GM21515 (cell line): ENCODE measurements at regions not wholly inside any gene's neighbourhood (a gene's known extent, or its start where the extent isn't known, plus 50 kb on each side); places are given as distances from the start of the nearest gene placed in this dataset.

ENCODE experiments used
- ATAC-seq: cut with Tn5 transposase; IDR thresholded peaks from one replicate; pipeline ENCODE4 v1.9.1; 2021; ENCODE audit not compliant: unreplicated experiment

DNA sequence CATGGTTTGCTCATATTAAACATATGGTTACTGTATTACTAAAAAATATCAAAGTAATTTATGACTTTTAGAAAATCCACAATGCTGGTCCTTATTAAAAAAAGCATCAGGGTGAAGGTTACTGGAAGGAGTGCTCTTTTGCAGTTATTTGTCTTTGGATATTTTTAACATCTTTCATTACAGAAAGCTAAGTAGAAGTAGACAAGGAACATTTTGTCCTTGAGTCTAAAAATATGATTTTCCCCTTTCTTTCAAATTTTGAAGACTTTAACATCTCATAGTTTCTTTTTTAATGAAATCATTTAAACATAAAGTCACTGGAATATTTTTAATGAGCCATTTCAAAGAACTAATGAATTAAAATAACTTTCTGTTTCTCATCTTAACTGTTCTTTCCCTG, 110.1 kb upstream of the TNS3 start:
- ATAC-seq: no peak

GRCh38 chr7:47690902-47691558, 109.1 kb upstream of the TNS3 start:
- ATAC-seq: no peak

- no peak for ATAC-seq
Measured at GRCh38 chr7:47689558-47689957, 107.6 kb upstream of the TNS3 start.

DNA sequence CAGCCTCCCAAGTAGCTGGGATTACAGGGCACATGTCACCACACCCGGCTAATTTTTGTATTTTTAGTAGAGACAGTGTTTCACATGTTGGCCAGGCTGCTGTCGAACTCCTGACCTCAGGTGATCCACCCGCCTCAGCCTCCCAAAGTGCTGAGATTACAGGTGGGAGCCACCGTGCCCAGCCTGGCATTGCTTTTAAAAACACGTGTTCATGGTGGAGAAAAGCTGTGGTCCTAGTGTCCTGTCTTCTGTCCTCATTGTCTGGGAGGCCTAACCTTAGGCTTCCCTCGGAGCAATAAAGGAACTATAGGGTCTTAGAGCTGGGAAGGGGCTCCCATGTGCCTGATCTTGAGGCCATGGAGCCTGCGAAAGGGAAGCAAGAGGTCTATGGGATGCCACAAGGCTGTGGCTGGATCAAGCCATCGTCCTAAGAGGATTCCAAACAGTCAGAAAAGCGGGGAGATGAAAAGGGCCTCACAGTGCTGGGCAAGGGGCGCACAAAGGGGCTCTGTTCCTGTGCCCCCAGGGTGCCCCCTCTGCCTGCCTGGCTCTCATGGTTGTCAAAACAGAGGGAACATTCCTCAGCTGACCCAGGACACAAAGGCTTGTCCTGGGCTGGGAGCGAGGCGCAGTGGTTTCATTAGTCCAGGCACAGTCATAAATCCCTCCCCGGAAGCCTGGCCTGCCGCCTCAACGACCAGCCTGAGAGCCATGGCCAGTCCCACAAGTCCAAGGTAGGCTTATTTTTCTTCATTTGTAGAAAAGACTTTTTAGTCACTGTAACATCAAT, 106.6 kb upstream of the TNS3 start:
- ATAC-seq: no peak

GRCh38 chr7:47685712-47686376, 103.9 kb upstream of the TNS3 start:
- ATAC-seq: no peak

GRCh38 chr7:47685151-47685550, 103.2 kb upstream of the TNS3 start:
- ATAC-seq: no peak

DNA sequence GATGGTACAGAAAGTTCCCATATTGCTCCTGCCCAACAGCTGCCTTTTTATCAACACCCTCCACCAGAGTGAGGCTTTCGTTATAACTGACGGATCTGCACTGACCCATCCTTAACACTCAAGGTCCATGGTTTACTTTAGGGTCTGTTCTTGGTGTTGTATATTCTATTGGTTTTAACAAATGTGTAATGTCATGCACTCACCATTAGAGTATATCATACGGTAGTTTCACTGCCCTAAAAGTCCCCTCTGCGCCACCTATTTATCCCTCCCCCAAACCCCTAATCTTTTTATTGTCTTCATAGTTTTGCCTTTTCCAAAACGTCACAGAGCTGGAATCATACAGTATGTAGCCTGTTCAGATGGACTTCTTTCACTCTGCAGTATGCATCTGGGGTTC, 102.8 kb upstream of the TNS3 start:
- no peak for ATAC-seq

DNA sequence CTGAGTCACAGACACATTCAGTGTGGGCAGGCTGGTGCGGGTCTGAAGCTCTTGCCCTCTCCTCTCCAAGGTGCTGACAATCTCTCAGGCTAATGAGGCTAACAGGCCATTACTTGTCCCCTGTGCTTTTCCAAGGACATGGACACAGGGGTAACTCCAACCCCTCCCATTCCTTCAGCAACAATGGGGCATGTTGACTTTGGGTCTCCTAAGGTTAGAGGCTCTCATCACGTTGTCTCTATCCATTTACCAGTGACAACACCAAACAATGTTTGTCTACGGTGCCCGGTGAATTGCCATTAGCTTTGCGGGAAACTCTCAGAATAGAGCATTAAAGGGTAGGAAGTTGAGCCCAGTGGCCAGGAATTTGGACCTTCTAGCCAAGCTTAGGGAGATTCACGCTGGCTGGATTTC, 101.6 kb upstream of the TNS3 start:
- no peak for ATAC-seq

- ATAC-seq: no peak
Measured at GRCh38 chr7:47682874-47683273, 101.0 kb upstream of the TNS3 start.

DNA sequence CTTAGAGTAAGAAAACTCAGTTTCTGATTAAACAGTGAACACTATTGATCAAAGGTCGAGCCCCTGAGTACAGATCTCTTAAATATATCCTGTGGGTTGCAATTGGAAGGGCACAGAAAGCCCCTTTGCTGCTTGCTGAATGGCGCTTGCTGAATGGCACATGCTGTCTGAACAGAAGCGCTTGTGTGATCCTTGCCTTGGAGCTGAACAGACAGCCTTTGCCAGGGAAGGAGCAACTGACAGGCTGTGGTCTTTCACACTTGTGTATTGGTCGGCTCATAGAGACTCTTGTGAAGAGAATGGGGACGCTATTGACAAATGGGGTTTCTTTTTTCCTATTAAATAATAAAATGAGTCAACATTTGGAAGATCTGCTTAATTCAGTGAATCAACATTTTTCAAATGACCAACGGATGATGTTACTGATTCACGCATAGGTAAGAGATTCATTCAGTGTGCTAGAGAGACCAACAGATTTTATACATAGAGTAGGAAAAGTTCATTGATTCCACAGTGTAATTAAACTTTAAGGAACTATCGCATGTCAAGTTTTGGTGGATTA, 99.4 kb upstream of the TNS3 start:
- ATAC-seq: no peak

GRCh38 chr7:47678641-47679380, 96.9 kb upstream of the TNS3 start:
- ATAC-seq: no peak

GRCh38 chr7:47677664-47678063, 95.8 kb upstream of the TNS3 start:
- ATAC-seq: no peak

DNA sequence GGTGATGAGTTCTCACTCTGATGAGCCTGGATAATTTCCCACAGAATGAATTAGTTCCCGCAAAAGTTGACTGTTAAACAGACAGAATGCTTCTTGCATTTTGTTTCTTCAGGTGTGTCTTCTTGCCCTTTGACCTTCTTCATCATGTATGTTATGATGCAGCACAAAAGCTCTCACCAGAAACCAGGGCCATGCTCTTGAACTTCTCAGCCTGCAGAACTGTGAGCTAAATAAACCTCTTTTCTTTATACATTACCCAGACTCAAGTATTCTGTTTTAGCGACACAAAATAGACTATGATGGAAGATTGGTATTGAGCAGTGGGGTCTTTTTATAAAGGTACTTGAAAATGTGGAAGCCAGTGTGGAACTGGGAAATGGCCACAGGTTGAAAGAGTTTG, 95.2 kb upstream of the TNS3 start:
- no peak for ATAC-seq

- ATAC-seq: no peak
Measured at GRCh38 chr7:47672977-47673381, 91.1 kb upstream of the TNS3 start.

DNA sequence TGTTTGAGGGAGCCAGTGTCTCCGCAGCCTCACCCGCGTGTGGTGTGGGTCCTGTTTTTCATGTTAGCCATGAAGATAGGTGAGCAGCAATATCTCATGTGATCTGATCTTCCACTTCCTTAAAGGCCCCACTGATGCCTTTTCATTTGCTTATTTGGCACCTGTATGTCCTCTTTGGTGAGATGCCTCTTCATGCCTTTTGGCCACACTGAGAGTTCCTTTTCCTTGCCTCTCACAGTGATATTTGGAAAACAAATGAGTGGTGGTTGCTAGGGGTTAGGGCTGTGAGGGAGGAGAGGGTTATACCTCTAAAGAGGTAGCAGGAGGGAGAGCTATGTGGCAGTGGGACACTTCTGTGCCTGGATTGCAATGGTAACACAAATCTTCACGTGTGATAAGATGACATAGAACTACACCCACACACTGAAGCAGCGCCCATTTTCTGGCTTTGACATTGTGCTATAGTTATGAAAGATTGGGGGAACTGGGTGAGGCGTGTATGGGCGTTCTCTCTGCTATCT, 90.4 kb upstream of the TNS3 start:
- ATAC-seq: no peak

GRCh38 chr7:47671358-47671757, 89.4 kb upstream of the TNS3 start:
- ATAC-seq: no peak

DNA sequence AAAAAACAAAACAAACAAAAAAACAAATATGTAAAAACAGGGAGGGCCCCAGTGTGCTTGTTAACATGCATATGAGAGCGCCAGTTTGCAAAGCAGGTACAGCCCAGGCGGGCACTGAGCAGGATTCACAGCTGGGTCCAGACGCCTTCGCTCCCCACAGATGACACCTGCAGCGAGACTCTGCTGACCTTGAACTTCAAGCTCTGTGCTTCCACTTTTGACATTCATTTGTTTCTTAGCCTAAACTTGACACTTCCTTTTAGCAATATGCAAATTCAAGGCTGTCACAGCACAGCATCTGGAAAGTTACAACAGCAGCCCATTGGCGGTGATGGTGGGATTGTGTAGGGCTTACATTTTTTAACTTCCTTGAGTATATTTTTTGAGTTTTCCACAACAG, 88.8 kb upstream of the TNS3 start:
- ATAC-seq: peak; percentile 84

DNA sequence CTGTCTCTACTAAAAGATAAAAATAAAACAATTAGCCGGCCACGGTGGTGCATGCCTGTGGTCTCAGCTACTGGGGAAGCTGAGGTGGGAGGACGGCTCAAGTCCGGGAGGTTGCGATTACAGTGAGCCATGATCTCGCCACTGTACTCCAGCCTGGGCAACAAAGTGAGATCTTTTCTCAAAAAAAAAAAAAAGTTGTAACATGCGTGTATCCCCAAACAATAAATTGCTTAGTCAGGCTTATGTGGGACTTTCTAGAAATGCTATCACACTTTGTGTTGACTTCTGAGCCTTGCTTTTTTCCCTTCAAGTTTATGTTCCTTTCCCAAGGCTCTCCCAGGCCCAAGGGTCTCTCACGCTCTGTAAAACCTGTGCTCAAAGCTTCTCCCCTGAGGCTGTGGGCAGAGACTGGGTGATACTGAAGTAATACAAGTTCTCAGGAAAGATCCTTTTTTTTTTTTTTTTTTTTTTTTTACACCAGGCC, 88.0 kb upstream of the TNS3 start:
- no peak for ATAC-seq

GRCh38 chr7:47669178-47669891, 87.4 kb upstream of the TNS3 start:
- peak; percentile 84 for ATAC-seq
